NCI-H2196 (cell line): ENCODE measurements at regions not wholly inside any gene's neighbourhood (a gene's known extent, or its start where the extent isn't known, plus 50 kb on each side); places are given as distances from the start of the nearest gene placed in this dataset.
"Not testable (repeated sequence)": the region's sequence is repeated elsewhere in the genome, so short reads cannot be mapped to it uniquely, and the experiment has no call there.

Experiments used
- DNase-seq: peaks from one replicate; lab custom pipeline; 2025; ENCODE audit not compliant: unreplicated experiment; lab: John Stamatoyannopoulos, UW

GRCh38 chr6:12605888-12606345 is 110.7 kb upstream of the PHACTR1 start:
- peak; percentile 49 for DNase-seq

DNA sequence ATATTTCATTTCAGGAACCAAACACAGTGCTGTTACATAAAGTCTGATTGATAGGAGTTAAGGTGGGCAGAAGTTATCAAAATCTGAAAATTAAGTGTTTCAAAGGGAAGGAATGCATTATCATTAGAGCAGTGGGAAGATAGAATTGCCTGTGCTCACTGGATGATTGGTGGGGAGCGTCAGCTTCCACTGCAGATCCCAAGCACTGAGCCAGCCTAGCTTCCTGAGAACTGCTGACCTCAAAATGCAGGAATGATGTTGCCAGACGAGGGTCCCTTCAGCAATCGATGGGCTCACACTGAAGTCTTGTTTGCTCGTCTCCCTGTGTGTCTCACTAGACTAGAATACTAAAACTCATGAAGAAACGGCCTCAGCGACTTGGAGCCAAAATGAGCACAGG is 110.0 kb upstream of the PHACTR1 start:
- DNase-seq = no peak

DNA sequence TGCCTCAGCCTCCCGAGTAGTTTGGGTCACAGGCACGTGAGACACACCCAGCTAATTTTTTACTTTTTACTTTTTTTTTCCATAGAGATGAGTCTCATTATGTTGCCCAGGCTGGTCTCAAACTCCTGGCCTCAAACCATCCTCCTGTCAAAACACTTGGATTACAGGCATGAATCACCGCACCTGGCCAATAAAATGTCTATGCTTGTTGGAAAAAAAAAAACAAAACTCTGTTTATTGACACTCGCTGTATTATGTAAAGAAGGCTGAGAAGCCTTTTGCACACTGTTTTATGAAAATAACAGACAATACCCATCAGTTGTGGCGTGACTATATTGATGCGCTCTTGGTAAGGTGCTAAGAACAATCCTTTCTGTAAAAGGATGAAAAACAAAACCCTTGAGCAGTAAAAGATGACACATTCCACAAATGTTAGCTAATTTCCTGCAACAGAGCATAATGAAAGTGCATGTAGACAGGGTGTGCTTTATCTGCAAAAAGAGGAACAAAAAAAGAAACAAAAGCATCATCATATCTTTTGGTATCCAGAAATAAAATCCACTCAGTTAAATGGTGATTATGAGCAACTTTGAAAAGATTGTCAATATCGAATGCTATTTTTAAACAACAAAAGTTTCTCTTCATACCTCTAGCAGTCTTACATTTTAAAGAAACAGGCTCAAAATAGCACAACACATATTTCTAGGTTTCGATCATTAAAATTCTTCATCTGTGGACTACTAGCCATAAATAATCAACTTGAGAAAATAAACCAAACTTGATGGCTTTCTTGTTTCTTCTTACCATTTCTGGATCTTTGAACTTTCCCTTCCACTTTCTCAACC is 108.3 kb upstream of the PHACTR1 start:
- no peak for DNase-seq

DNA sequence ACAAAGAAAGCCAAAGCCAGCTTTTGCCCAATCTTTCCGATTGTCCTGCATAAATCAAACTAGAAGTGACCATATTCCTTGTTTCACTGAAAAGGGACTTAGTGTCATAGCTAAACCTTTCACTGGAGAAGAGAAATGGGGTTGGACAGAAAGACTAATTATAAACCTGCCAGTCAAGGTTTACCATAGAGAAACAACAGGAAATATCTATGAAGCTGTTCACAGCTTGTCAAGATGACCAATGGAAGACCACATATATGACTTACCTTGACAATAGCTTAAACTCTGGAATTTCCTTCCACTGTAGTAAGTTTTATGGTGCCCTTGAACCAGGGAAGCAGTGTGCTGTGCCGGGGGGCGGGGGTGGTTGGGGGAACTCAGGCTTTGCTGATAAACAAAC is 107.7 kb upstream of the PHACTR1 start:
- DNase-seq = no peak

DNA sequence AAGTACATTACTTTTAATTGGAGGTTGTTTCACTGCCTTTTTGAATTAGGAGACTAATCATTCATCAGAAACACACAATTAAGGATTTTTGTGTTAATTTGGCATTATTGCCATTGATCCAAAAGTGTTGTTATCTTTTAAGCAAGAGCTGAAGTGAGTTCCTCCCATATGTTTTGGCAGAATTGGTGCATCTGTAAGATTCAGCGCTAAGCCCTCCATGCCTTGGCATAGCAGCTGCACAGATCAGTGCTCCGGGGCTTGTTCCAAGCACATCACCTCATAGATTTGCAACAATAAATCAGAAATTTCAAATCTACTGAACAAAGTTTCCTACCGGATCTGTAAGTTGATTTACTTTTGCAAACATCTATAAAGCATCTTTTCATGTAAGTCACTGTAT is 106.8 kb upstream of the PHACTR1 start:
- no peak for DNase-seq

DNA sequence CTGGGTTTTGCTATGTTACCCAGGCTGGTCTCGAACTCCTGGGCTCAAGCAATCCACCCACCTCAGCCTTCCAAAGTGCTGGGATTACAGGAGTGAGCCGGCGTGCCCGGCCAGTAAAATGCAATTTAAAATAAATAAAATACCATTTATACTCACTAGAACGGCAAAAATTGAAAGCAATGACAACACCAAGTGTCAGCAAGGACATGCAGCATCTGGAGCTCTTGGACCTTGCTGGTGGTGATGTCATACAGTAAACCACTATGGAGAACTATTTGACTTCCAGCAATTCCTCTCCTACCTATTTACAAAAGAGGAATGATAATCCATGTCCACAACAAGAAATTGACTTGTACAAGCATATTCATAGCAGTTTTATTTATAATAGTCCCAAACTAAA is 105.7 kb upstream of the PHACTR1 start:
- DNase-seq = no peak

DNA sequence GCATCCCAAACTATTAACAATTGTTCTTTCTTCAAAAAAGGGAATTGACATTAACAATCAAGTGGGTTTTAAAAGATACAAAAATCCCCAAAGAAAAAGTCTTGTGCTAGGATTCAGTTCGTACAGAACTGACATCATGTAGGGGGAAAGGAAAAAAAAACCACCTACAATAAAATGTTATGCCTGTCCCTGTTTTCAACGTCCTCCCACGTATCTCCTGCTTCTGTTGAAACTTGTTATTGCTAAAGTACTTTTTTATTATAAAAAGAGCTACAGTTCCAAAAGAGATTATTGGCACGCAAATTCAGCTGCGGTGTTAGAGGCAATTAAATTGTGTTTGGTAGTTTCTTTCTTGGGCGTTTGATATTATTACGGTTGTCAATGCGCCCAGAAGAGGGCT is 102.8 kb upstream of the PHACTR1 start:
- DNase-seq = no peak

DNA sequence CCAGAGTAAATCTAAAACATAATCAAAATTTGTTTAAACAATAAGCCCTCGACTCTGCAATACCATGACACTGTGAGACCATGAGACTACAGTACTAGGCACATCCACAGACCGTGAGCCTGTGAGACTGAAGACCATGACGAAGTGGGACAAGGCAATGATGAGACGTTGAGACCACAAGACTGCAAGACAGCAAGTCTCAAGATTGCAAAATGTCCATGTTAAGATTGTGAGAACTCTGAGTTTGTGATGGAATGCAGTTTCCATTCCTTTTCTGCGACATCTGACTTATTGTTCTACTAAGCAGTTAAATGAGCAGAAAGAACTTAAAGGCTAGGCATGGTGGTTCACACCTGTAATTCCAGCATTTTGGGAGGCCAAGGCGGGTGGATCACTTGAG is 102.1 kb upstream of the PHACTR1 start:
- DNase-seq = no peak

DNA sequence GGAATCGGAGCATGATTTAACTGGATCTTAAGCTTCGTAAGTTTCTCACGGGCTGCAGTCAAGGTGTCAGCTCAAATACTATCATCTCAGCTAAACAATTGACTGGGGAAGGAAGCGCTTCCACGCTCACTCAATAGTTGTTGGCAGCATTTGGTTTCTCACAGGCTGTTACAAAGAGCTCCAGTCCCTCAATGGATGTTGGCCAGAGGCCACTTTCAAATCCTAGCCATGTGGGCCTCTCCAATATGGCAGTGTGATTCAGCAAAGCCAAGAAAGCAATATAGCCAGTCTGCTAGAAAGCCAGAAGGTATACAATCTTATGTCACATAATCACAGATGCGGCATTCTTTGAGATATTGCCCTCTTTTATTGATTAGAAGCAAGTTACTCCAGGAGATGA is 98.3 kb upstream of the PHACTR1 start:
- DNase-seq = no peak

DNA sequence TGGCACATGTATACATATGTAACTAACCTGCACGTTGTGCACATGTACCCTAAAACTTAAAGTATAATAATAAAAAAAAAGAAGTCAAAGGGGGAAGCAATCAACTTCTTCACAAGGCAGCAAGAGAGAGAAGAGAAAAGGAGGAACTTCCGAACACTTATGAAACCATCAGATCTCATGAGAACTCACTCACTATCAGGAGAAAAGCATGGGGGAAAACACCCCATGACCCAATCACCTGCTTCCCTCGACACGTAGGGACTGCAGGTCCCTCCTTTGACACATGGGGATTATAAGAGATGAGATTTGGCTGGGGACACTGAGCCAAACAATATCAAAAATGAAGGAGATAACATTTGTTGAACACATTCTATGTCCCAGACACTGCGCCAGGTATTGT is 94.8 kb upstream of the PHACTR1 start:
- no peak for DNase-seq

DNA sequence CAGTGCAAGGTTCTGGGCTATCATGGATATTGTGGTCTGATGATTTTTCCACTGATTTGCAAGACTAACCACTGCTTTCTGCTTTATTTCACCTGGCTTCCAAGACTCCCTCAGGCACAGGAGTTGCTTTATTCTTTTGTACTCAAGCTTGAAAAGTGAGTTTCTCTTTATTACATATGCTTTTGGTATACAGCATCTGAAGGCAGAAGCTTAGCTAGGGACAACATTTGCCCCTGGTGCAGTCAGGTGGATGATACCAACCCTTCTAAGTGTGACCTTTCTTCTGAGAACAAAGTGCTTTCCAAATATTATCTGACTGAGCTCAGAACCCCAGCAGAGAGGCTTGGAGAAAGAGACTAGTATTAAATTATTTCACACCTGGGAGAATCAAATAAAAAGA is 94.0 kb upstream of the PHACTR1 start:
- no peak for DNase-seq

DNA sequence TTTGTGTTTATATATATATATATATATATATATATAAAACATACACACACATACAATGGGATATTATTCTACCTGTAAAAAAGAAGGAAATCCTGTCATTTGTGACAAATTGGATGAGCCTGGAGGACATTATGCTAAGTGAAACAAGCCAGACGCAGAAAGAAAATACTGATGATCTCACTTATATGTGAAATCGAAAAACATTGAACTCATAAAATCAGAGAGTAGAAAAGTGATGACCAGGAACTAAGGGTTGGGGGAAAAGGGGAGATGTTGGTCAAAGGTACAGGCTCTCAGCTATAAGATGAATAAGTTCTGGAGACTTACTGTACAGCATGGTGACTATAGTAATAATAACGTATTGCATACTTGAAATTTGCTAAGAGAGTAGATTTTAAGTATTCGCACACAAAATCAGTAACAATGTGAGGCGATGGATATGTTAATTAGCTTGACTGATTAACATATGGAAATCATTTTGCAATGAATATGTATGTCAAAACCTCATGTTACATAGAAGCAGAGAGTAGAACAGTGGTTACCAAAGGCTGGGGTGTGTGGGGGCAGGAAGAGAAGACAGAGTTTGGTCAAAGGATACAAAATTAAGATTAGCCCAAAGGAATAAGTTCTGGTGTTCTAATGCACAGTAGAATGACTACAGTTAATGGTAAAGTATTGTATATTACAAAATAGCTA is 92.3 kb upstream of the PHACTR1 start:
- DNase-seq = no peak

GRCh38 chr6:12627053-12627452 is 89.5 kb upstream of the PHACTR1 start:
- DNase-seq = no peak

- no peak for DNase-seq
These were observed 88.2 kb upstream of the PHACTR1 start for GRCh38 chr6:12628327-12628726.

- DNase-seq = not testable (repeated sequence)
These were observed 82.8 kb upstream of the PHACTR1 start for GRCh38 chr6:12633746-12634145.

DNA sequence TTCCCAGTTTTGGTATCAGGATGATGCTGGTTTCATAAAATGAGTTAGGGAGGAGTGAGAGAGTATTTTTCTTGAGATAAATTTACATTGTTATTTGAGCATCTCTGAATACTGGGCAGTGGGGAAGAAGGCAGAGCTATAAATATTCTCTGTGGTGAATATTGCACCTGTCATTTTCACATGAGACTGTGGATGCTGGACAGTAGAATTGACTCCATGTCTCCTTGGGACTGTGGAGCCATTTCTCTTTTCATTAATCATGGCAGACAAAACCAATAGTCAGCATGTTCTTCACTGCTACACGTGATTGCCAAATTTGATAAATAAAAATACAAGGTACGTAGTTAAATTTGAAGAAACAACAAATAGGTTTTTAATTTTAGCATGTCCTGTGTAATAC is 81.2 kb upstream of the PHACTR1 start:
- no peak for DNase-seq

DNA sequence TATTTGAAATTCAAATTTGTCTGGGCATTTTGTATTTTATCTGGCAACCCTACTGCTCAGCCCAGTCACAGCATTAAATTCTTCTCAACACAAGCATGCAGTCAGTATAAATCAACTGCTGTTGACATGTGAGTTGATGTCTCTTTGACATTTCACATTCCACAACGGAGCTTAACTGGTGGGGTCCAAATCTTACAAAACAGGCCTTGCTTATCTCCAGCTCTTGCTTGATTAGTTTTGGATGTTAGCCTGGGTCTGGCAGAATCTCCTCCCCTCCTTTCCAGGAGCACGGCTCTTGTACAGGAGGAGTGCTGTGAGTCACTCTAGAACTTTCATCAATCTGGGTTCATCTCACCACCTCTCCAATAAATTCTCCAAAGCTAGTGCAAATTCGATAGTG is 80.8 kb upstream of the PHACTR1 start:
- no peak for DNase-seq

GRCh38 chr6:12636336-12636735 is 80.2 kb upstream of the PHACTR1 start:
- DNase-seq = no peak

- no peak for DNase-seq
These were observed 78.5 kb upstream of the PHACTR1 start for GRCh38 chr6:12637960-12638641.

DNA sequence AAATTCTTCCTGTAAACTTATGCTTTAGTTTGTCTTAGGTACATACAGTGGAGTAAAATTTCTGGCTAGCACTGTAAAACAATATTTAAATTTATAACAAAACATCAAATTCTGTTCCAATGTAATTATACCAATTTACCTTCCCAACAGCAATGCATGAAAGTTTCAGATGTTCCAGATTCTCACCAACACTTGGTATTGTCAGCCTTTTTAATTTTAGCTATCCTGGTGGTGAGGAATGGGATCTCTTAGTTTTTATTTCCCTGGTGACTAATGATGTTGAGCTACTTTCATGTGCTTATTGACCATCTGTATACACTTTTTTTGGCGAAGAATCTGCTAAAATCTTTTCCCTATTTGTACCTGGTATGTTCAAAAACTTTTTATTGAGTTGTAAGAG is 76.1 kb upstream of the PHACTR1 start:
- DNase-seq = no peak

DNA sequence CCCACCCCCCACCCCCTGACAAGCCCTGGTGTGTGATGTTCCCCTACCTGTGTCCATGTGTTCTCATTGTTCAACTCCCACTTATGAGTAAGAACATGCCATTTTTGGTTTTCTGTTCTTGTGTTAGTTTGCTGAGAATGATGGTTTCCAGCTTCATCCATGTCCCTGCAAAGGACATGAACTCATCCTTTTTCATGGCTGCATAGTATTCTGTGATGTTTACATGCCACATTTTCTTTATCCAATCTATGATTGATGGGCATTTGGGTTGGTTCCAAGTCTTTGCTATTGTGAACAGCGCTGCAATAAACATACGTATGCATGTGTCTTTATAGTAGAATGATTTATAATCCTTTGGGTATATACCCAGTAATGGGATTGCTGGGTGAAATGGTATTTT is 74.8 kb upstream of the PHACTR1 start:
- not testable (repeated sequence) for DNase-seq

DNA sequence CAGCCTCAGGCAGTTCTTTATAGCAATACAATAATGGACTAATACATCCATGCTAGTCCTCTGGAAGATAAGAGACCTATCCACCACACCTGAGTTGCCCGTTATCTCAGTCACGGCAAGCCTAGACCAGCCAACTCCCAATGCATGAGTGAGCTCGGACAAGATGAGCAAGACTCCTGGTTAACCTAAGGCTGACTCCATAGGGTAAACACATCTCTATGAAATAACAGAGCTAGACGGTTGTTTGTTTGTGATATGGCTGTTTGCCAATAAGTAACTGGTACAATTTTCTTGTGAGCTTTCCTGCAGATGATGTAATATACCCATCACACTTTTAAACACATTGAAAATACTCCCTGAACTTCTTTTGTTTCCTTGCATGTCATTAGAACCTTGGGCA is 70.6 kb upstream of the PHACTR1 start:
- no peak for DNase-seq
